RWPE2 (cell line): ENCODE measurements at regions not wholly inside any gene's neighbourhood (a gene's known extent, or its start where the extent isn't known, plus 50 kb on each side); places are given as distances from the start of the nearest gene placed in this dataset.

Source experiments
- ATAC-seq: fragments of 200-7000 bp; cut with Tn5 transposase; 3 replicates; pipeline ENCODE4 v1.9.1; 2021; ENCODE audit warnings: low read depth
- DNase-seq: peaks from one replicate; pipeline ENCODE4 v3.0.0-alpha.2; 2020; ENCODE audit warnings: low spot score
- H3K27ac ChIP-seq: fragments of 450-650 bp; 2 replicates; pipeline ENCODE4 v1.5.1; 2017; ENCODE audit warnings: mild to moderate bottlenecking; ENCODE audit not compliant: poor library complexity, severe bottlenecking
- H3K27me3 ChIP-seq: fragments of 250-450 bp; sonication (Bioruptor Pico); 2 replicates; pipeline ENCODE4 v1.5.1; 2021; ENCODE audit warnings: mild to moderate bottlenecking, moderate library complexity; ENCODE audit not compliant: insufficient read depth, poor library complexity, severe bottlenecking
- H3K36me3 ChIP-seq: fragments of 250-450 bp; sonication (Bioruptor Pico); 2 replicates; pipeline ENCODE4 v1.5.1; 2020; ENCODE audit warnings: low read depth, mild to moderate bottlenecking, moderate library complexity
- H3K4me1 ChIP-seq: fragments of 250-450 bp; sonication (Bioruptor Pico); 2 replicates; pipeline ENCODE4 v1.5.1; 2021; ENCODE audit warnings: mild to moderate bottlenecking, moderate library complexity; ENCODE audit not compliant: insufficient read depth, poor library complexity, severe bottlenecking
- H3K4me3 ChIP-seq: fragments of 250-450 bp; sonication (Bioruptor Pico); 2 replicates; pipeline ENCODE4 v1.5.1; 2021; ENCODE audit warnings: mild to moderate bottlenecking, moderate library complexity; ENCODE audit not compliant: severe bottlenecking
- H3K9me3 ChIP-seq: fragments of 250-450 bp; sonication (Bioruptor Pico); 2 replicates; pipeline ENCODE4 v1.5.1; 2021; ENCODE audit warnings: mild to moderate bottlenecking, moderate library complexity; ENCODE audit not compliant: severe bottlenecking
- CTCF ChIP-seq: fragments of 450-650 bp; IDR thresholded peaks from one replicate; pipeline ENCODE4 v1.5.1; 2017; ENCODE audit warnings: mild to moderate bottlenecking, moderate library complexity; ENCODE audit not compliant: poor library complexity, severe bottlenecking

- Histone ChIP-seq H3K9me3 (no peaks in the 10 kb centered on the region), H3K27ac (no peak overlapping the region), H3K4me1 (no peaks in the 10 kb centered on the region), H3K36me3 (no peaks in the 10 kb centered on the region), H3K27me3 (no peaks in the 10 kb centered on the region), H3K4me3 (no peak overlapping the region)
- no peak for ATAC-seq
- no peak for TF ChIP-seq CTCF
- no peak for DNase-seq
Observed at GRCh38 chr6:81814370-81815076, 62.0 kb upstream of the TENT5A start.

GRCh38 chr6:81813305-81813704, 60.8 kb upstream of the TENT5A start:
- H3K4me1 ChIP-seq, result no peaks in the 10 kb centered on the region
- no peak overlapping the region for H3K4me3 ChIP-seq
- no peak overlapping the region for H3K27ac ChIP-seq
- DNase-seq (no peak), ATAC-seq (no peak)
- TF ChIP-seq CTCF, result no peak
- H3K27me3 ChIP-seq, result no peaks in the 10 kb centered on the region
- H3K9me3 ChIP-seq, result no peaks in the 10 kb centered on the region
- H3K36me3 ChIP-seq, result no peaks in the 10 kb centered on the region

GRCh38 chr6:81812401-81812800, 59.9 kb upstream of the TENT5A start:
- no peak for DNase-seq
- no peak for TF ChIP-seq CTCF
- Histone ChIP-seq H3K27me3 (no peaks in the 10 kb centered on the region), H3K27ac (no peak overlapping the region), H3K4me3 (no peak overlapping the region), H3K36me3 (no peaks in the 10 kb centered on the region), H3K9me3 (no peaks in the 10 kb centered on the region), H3K4me1 (no peaks in the 10 kb centered on the region)
- no peak for ATAC-seq

GRCh38 chr6:81808851-81809570, 56.5 kb upstream of the TENT5A start:
- DNase-seq (no peak), ATAC-seq (no peak)
- Histone ChIP-seq H3K9me3 (no peaks in the 10 kb centered on the region), H3K36me3 (no peaks in the 10 kb centered on the region), H3K4me3 (no peak overlapping the region), H3K27ac (no peak overlapping the region), H3K27me3 (no peaks in the 10 kb centered on the region), H3K4me1 (no peaks in the 10 kb centered on the region)
- no peak for TF ChIP-seq CTCF
